Lower leg skin (tissue), 3 donors: ENCODE measurements at regions not wholly inside any gene's neighbourhood (a gene's known extent, or its start where the extent isn't known, plus 50 kb on each side); places are given as distances from the start of the nearest gene placed in this dataset.

Experiments
- CTCF ChIP-seq, 3 donors: fragments of 450-650 bp; IDR thresholded peaks; one replicate each; pipeline ENCODE4 v1.5.1; 2016; ENCODE audit warnings: antibody characterized with exemption in 3 of 3, mild to moderate bottlenecking in 3 of 3, moderate library complexity in 2 of 3
- POLR2A ChIP-seq, 2 donors: fragments of 450-650 bp; IDR thresholded peaks; one replicate each; pipeline ENCODE4 v1.6.1; 2016 to 2017; ENCODE audit warnings: antibody characterized with exemption in 2 of 2, mild to moderate bottlenecking in 1 of 2, moderate library complexity in 1 of 2

GRCh38 chr1:199067483-199067882 lies 428.6 kb downstream of the PTPRC start:
- no peak for TF ChIP-seq CTCF (IDR thresholded peaks at IDR 0.05)
- TF ChIP-seq POLR2A (IDR thresholded peaks at IDR 0.05) = no peak
